ENCODE measurements at regions not wholly inside any gene's neighbourhood (a gene's known extent, or its start where the extent isn't known, plus 50 kb on each side); places are given as distances from the start of the nearest gene placed in this dataset.

DNA sequence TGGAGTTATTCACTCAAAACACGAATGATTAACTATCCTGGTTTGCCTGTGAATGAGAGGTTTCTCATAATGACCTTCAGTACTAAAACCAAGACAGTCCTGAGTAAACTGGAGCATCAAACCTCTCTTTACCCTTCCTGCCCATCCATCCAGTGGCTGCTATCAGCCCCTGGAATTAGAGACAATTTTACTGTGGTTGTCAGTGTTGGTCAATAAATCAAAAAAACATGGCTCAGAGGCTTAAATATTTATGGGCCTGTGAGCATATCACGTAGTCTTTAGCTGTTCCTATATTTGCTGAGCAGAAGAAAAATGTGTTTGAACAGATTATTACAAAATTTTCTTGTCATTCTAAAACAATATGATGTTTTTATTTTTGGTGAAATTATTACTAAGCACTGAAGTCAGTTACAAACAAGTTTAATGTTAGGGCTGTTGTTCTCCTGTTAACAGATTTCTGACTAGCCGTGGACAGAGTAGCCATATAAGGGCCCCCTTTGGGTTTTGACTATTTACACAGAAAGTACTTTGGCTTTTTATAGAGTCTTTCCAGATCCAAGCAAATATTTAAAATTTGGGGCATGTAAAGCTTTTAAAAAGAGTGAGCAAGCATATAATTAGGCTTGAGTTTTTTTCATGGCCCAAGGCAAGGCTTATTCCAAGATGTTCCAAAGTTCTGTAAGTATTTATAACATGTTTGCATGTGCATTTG lies 580.9 kb downstream of the DIPK2A start:
- no CpG with 5 or more reads among the region's 3 CpGs for WGBS (ENCODE audit: extremely low coverage, insufficient read length, low lambda C conversion rate)
- no peak for DNase-seq
- H3K4ac ChIP-seq (ENCODE audit: low read depth, low read length) = no peak overlapping the region
- H4K5ac ChIP-seq (ENCODE audit: insufficient read length, low read depth, low read length) = no peak overlapping the region
- H2BK20ac ChIP-seq (ENCODE audit: low read depth, low read length, poor library complexity, severe bottlenecking) = no peak overlapping the region
- no peak overlapping the region for H3K56ac ChIP-seq (ENCODE audit: insufficient read length, low read depth, low read length)
- no peak overlapping the region for H3K4me2 ChIP-seq (ENCODE audit: insufficient read depth, insufficient read length, low read length)
- H4K20me1 ChIP-seq (ENCODE audit: control insufficient read depth, insufficient read depth, insufficient read length) = no peaks in the 10 kb centered on the region
- no peaks in the 10 kb centered on the region for H3K4me1 ChIP-seq (ENCODE audit: insufficient read depth, low read length)
- H3K27ac ChIP-seq (ENCODE audit: insufficient read length, low read depth, low read length) = no peak overlapping the region
- no peak overlapping the region for H3K23ac ChIP-seq (ENCODE audit: insufficient read length, low read depth, low read length)
- H3K9ac ChIP-seq (ENCODE audit: extremely low read depth, insufficient read length, low read length) = no peak overlapping the region
- Mint-ChIP-seq H3K4me1 (peaks cover 37 to 40% of the 10 kb centered on the region in 2 experiments), H3K27ac (no peak overlapping the region), H3K9me3 (no peaks in the 10 kb centered on the region), H3K4me3 (no peak overlapping the region), H3K27me3 (ENCODE audit: low read depth) (no peaks in the 10 kb centered on the region), H3K36me3 (ENCODE audit: insufficient read depth in 1 of 3, low read depth in 3 of 3) (no peaks in the 10 kb centered on the region)
- H3K79me1 ChIP-seq (ENCODE audit: insufficient read depth, low read depth, low read length, poor library complexity, severe bottlenecking) = no peaks in the 10 kb centered on the region
- H2AFZ ChIP-seq (ENCODE audit: low read length) = no peak overlapping the region
- no peaks in the 10 kb centered on the region for H3K9me3 ChIP-seq (ENCODE audit: control insufficient read depth, low read depth, low read length)
- H3K27me3 ChIP-seq (ENCODE audit: insufficient read depth, low read length) = no peaks in the 10 kb centered on the region
- no peak overlapping the region for H3T11ph ChIP-seq (ENCODE audit: low read length)
- no peak overlapping the region for H2BK15ac ChIP-seq (ENCODE audit: low read depth, low read length)
- H2BK12ac ChIP-seq (ENCODE audit: insufficient read length, low read depth, low read length) = no peak overlapping the region
- TF ChIP-seq, protein P1, sequence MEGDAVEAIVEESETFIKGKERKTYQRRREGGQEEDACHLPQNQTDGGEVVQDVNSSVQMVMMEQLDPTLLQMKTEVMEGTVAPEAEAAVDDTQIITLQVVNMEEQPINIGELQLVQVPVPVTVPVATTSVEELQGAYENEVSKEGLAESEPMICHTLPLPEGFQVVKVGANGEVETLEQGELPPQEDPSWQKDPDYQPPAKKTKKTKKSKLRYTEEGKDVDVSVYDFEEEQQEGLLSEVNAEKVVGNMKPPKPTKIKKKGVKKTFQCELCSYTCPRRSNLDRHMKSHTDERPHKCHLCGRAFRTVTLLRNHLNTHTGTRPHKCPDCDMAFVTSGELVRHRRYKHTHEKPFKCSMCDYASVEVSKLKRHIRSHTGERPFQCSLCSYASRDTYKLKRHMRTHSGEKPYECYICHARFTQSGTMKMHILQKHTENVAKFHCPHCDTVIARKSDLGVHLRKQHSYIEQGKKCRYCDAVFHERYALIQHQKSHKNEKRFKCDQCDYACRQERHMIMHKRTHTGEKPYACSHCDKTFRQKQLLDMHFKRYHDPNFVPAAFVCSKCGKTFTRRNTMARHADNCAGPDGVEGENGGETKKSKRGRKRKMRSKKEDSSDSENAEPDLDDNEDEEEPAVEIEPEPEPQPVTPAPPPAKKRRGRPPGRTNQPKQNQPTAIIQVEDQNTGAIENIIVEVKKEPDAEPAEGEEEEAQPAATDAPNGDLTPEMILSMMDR (conservative IDR thresholded peaks at IDR 0.05) = no peak
- no peak overlapping the region for H3K18ac ChIP-seq (ENCODE audit: insufficient read length, low read depth, low read length)
- no peak overlapping the region for H3K14ac ChIP-seq (ENCODE audit: insufficient read depth, low read length)
- H3K23me2 ChIP-seq (ENCODE audit: insufficient read length, low read depth, low read length, poor library complexity, severe bottlenecking) = no peaks in the 10 kb centered on the region
- no peak overlapping the region for H2AK5ac ChIP-seq (ENCODE audit: insufficient read length, low read length)
- H3K79me2 ChIP-seq (ENCODE audit: insufficient read depth, low read length) = no peaks in the 10 kb centered on the region
- H2BK5ac ChIP-seq (ENCODE audit: insufficient read length, low read length) = no peak overlapping the region
- no peak overlapping the region for H4K8ac ChIP-seq (replicated peaks; ENCODE audit: insufficient read length, low read depth, low read length)
- no peak overlapping the region for H4K91ac ChIP-seq (ENCODE audit: insufficient read length, low read depth, low read length)
- no peak overlapping the region for H2BK120ac ChIP-seq (ENCODE audit: low read depth, low read length, poor library complexity, severe bottlenecking)

Measured in H9 (cell line).